ENCODE measurements at regions not wholly inside any gene's neighbourhood (a gene's known extent, or its start where the extent isn't known, plus 50 kb on each side); places are given as distances from the start of the nearest gene placed in this dataset.
"Not testable (repeated sequence)": the region's sequence is repeated elsewhere in the genome, so short reads cannot be mapped to it uniquely, and the experiment has no call there.

DNA sequence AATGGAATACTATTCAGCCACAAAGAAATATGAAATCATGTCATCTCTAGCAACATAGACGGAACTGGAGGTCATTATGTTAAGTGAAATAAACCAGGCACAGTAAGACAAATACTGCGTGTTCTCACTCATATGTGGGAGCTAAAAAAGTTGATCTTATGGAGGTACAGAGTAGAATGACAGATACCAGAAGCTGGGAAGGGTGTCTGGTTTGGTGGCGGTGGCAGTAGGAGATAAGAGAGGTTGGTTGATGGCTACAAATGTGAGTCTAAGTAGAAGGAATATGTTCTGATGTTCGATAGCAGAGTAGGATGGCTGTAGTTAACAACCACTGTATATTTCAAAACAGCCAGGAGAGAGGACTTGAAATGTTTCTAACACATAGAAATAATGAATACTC lies 121.6 kb downstream of the PLPPR4 start:
- Histone ChIP-seq H3F3A (ENCODE audit: insufficient read depth) (no peaks in the 10 kb centered on the region), H3K79me2 (ENCODE audit: insufficient read depth) (no peaks in the 10 kb centered on the region), H3K9ac (no peak overlapping the region), H3K4me2 (ENCODE audit: unreplicated experiment) (no peak overlapping the region), H2AFZ (no peak overlapping the region), H3K4me1 (ENCODE audit: insufficient read depth) (no peaks in the 10 kb centered on the region), H3K4me3 (no peak overlapping the region), H3K36me3 (ENCODE audit: low read depth) (no peaks in the 10 kb centered on the region), H3K27ac (no peak overlapping the region), H3K9me2 (ENCODE audit: insufficient read depth) (no peaks in the 10 kb centered on the region), H4K20me1 (ENCODE audit: insufficient read depth) (no peaks in the 10 kb centered on the region), H3K27me3 (replicated peaks; ENCODE audit: insufficient read depth) (no peaks in the 10 kb centered on the region), H3K9me3 (ENCODE audit: low read depth) (no peaks in the 10 kb centered on the region)
- in situ Hi-C loops (cut with MboI): no loop called here
- WGBS, 2 experiments (ENCODE audit: low coverage in 1 of 2, low lambda C conversion rate in 2 of 2, missing lambda C conversion rate in 2 of 2): 37 to 38% methylated on average over 4 of the region's 4 CpGs
- no peak for TF ChIP-seq EZH2 (IDR thresholded peaks at IDR 0.05; ENCODE audit: insufficient read depth, poor library complexity, severe bottlenecking)
- TF ChIP-seq EZH2phosphoT487 (IDR thresholded peaks at IDR 0.05; ENCODE audit: insufficient read depth, low read depth): no peak
- DNase-seq: no peak

GRCh38 chr1:99396389-99396788 lies 132.1 kb downstream of the PLPPR4 start:
- Histone ChIP-seq H2AFZ (no peak overlapping the region), H3K27me3 (replicated peaks; ENCODE audit: insufficient read depth) (peaks cover 28% of the 10 kb centered on the region), H3F3A (ENCODE audit: insufficient read depth) (no peaks in the 10 kb centered on the region), H3K27ac (no peak overlapping the region), H3K9me2 (ENCODE audit: insufficient read depth) (no peaks in the 10 kb centered on the region), H3K36me3 (ENCODE audit: low read depth) (no peaks in the 10 kb centered on the region), H3K4me2 (ENCODE audit: unreplicated experiment) (no peak overlapping the region), H3K9me3 (ENCODE audit: low read depth) (no peaks in the 10 kb centered on the region), H3K4me3 (no peak overlapping the region), H3K4me1 (ENCODE audit: insufficient read depth) (no peaks in the 10 kb centered on the region), H3K79me2 (ENCODE audit: insufficient read depth) (no peaks in the 10 kb centered on the region), H4K20me1 (ENCODE audit: insufficient read depth) (no peaks in the 10 kb centered on the region), H3K9ac (no peak overlapping the region)
- WGBS, 2 experiments (ENCODE audit: low coverage in 1 of 2, low lambda C conversion rate in 2 of 2, missing lambda C conversion rate in 2 of 2): 7 to 9% methylated on average over 2 of the region's 2 CpGs
- in situ Hi-C loops (cut with MboI): no loop called here
- no peak for DNase-seq
- TF ChIP-seq EZH2 (IDR thresholded peaks at IDR 0.05; ENCODE audit: insufficient read depth, poor library complexity, severe bottlenecking) (no peak), EZH2phosphoT487 (IDR thresholded peaks at IDR 0.05; ENCODE audit: insufficient read depth, low read depth) (no peak)

DNA sequence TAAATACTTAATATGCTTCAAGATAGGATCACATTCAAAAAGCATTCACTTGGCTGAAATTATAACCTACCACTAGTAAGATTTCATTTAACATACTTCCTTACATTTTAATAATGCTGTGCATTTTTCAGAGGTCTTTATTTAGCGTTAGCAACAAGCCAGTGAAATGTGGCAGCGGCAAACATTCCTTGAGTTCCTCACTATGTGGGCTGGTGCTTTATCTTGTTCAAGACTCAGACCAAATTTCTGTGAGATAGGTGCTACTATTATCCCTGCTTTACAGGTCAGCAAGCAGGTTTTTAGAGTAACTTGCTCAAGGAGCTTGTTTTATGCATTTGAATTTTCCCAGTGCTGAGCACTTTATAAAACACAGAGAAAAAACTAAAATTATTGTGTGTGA lies 132.7 kb downstream of the PLPPR4 start:
- in situ Hi-C loops (cut with MboI): no loop called here

DNA sequence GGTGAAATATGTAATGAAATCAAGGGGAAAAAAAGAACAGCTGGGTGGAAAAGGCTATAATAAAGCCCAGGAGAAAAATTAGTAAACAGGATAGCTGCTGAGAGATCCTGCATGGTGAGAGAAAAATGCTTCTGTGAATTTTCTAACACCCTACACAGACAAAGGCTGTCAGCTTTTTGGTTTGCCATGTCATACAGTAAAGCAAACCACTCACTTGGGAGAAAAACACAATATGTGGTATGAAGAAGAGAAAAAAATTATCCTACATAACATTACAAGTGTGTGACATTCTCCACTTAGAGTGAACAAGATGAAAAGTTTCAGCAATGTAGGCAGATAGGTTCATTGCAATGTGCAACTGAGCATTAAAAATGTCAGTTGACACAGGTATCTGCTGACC lies 133.6 kb downstream of the PLPPR4 start:
- in situ Hi-C loops (cut with MboI): no loop called here
- Histone ChIP-seq H3K4me3 (no peak overlapping the region), H2AFZ (no peak overlapping the region), H3K9ac (no peak overlapping the region), H3K4me2 (ENCODE audit: unreplicated experiment) (no peak overlapping the region), H4K20me1 (ENCODE audit: insufficient read depth) (no peaks in the 10 kb centered on the region), H3K4me1 (ENCODE audit: insufficient read depth) (no peaks in the 10 kb centered on the region), H3K79me2 (ENCODE audit: insufficient read depth) (no peaks in the 10 kb centered on the region), H3K27ac (no peak overlapping the region), H3K36me3 (ENCODE audit: low read depth) (no peaks in the 10 kb centered on the region), H3F3A (ENCODE audit: insufficient read depth) (no peaks in the 10 kb centered on the region), H3K9me2 (ENCODE audit: insufficient read depth) (no peaks in the 10 kb centered on the region), H3K9me3 (ENCODE audit: low read depth) (no peaks in the 10 kb centered on the region), H3K27me3 (replicated peaks; ENCODE audit: insufficient read depth) (peaks cover 28% of the 10 kb centered on the region)
- TF ChIP-seq EZH2 (IDR thresholded peaks at IDR 0.05; ENCODE audit: insufficient read depth, poor library complexity, severe bottlenecking): no peak
- no peak for DNase-seq

More for the DNA sequence above, 132.7 kb downstream of the PLPPR4 start:
- no peaks in the 10 kb centered on the region for H3K9me3 ChIP-seq (ENCODE audit: low read depth)
- no peak overlapping the region for H2AFZ ChIP-seq
- no peaks in the 10 kb centered on the region for H3K79me2 ChIP-seq (ENCODE audit: insufficient read depth)
- no peak for DNase-seq
- peaks cover 28% of the 10 kb centered on the region for H3K27me3 ChIP-seq (replicated peaks; ENCODE audit: insufficient read depth)
- WGBS, 2 experiments (ENCODE audit: low coverage in 1 of 2, low lambda C conversion rate in 2 of 2, missing lambda C conversion rate in 2 of 2): 42 to 55% methylated on average over 2 of the region's 2 CpGs
- H3K4me1 ChIP-seq (ENCODE audit: insufficient read depth): no peaks in the 10 kb centered on the region
- H3K27ac ChIP-seq: no peak overlapping the region
- no peak overlapping the region for H3K9ac ChIP-seq
- no peak overlapping the region for H3K4me2 ChIP-seq (ENCODE audit: unreplicated experiment)
- no peaks in the 10 kb centered on the region for H3K9me2 ChIP-seq (ENCODE audit: insufficient read depth)
- H3K36me3 ChIP-seq (ENCODE audit: low read depth): no peaks in the 10 kb centered on the region
- H4K20me1 ChIP-seq (ENCODE audit: insufficient read depth): no peaks in the 10 kb centered on the region
- H3K4me3 ChIP-seq: no peak overlapping the region
- H3F3A ChIP-seq (ENCODE audit: insufficient read depth): no peaks in the 10 kb centered on the region
- TF ChIP-seq EZH2phosphoT487 (IDR thresholded peaks at IDR 0.05; ENCODE audit: insufficient read depth, low read depth) (no peak), EZH2 (IDR thresholded peaks at IDR 0.05; ENCODE audit: insufficient read depth, poor library complexity, severe bottlenecking) (no peak)

- H3K79me2 ChIP-seq (ENCODE audit: insufficient read depth); H3K27ac ChIP-seq; H3K9ac ChIP-seq; H2AFZ ChIP-seq; in situ Hi-C loops (cut with MboI); DNase-seq; H3K27me3 ChIP-seq (replicated peaks; ENCODE audit: insufficient read depth); H4K20me1 ChIP-seq (ENCODE audit: insufficient read depth); H3K4me1 ChIP-seq (ENCODE audit: insufficient read depth); H3K4me2 ChIP-seq (ENCODE audit: unreplicated experiment); H3K9me3 ChIP-seq (ENCODE audit: low read depth); H3K36me3 ChIP-seq (ENCODE audit: low read depth); H3F3A ChIP-seq (ENCODE audit: insufficient read depth); H3K9me2 ChIP-seq (ENCODE audit: insufficient read depth); H3K4me3 ChIP-seq: not testable (repeated sequence)
These were observed 137.3 kb downstream of the PLPPR4 start for GRCh38 chr1:99401556-99401955.

GRCh38 chr1:99404399-99404798 lies 140.1 kb downstream of the PLPPR4 start:
- H3K27ac ChIP-seq; H3K9me2 ChIP-seq (ENCODE audit: insufficient read depth); H3F3A ChIP-seq (ENCODE audit: insufficient read depth); DNase-seq; H3K27me3 ChIP-seq (replicated peaks; ENCODE audit: insufficient read depth); H3K9ac ChIP-seq; H4K20me1 ChIP-seq (ENCODE audit: insufficient read depth); H3K4me2 ChIP-seq (ENCODE audit: unreplicated experiment); H2AFZ ChIP-seq; H3K79me2 ChIP-seq (ENCODE audit: insufficient read depth); H3K36me3 ChIP-seq (ENCODE audit: low read depth); H3K4me3 ChIP-seq; in situ Hi-C loops (cut with MboI); H3K4me1 ChIP-seq (ENCODE audit: insufficient read depth); H3K9me3 ChIP-seq (ENCODE audit: low read depth): not testable (repeated sequence)
- 71 to 72% methylated on average over 5 to 6 of the region's 7 CpGs for WGBS, 2 experiments (ENCODE audit: low coverage in 1 of 2, low lambda C conversion rate in 2 of 2, missing lambda C conversion rate in 2 of 2)

DNA sequence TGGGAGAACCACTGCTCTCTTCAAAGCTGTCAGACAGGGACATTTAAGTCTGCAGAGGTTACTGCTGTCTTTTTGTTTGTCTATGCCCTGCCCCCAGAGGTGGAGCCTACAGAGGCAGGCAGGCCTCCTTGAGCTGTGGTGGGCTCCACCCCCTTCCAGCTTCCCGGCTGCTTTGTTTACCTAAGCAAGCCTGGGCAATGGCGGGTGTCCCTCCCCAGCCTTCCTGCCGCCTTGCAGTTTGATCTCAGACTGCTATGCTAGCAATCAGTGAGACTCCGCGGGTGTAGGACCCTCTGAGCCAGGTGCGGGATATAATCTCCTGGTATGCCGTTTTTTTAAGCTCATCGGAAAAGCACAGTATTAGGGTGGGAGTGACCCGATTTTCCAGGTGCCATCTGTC lies 141.0 kb downstream of the PLPPR4 start:
- H3K9me3 ChIP-seq (ENCODE audit: low read depth); in situ Hi-C loops (cut with MboI); H3K9ac ChIP-seq; DNase-seq; H3K4me3 ChIP-seq; H3K79me2 ChIP-seq (ENCODE audit: insufficient read depth); H3K27me3 ChIP-seq (replicated peaks; ENCODE audit: insufficient read depth); H3K36me3 ChIP-seq (ENCODE audit: low read depth); H3F3A ChIP-seq (ENCODE audit: insufficient read depth); H4K20me1 ChIP-seq (ENCODE audit: insufficient read depth); H3K9me2 ChIP-seq (ENCODE audit: insufficient read depth); H3K4me1 ChIP-seq (ENCODE audit: insufficient read depth); H3K4me2 ChIP-seq (ENCODE audit: unreplicated experiment); H2AFZ ChIP-seq; H3K27ac ChIP-seq: not testable (repeated sequence)
- WGBS, 2 experiments (ENCODE audit: low coverage in 1 of 2, low lambda C conversion rate in 2 of 2, missing lambda C conversion rate in 2 of 2): 72 to 75% methylated on average over 9 of the region's 9 CpGs

All from GM23248 (cell line).